Epidermal melanocyte (primary cell): ENCODE measurements at regions not wholly inside any gene's neighbourhood (a gene's known extent, or its start where the extent isn't known, plus 50 kb on each side); places are given as distances from the start of the nearest gene placed in this dataset.
"Not testable (repeated sequence)": the region's sequence is repeated elsewhere in the genome, so short reads cannot be mapped to it uniquely, and the experiment has no call there.

Source experiments
- DNase-seq: peaks from one replicate; pipeline ENCODE4 v3.0.0; 2011; ENCODE audit warnings: low spot score; ENCODE audit not compliant: insufficient read length

DNA sequence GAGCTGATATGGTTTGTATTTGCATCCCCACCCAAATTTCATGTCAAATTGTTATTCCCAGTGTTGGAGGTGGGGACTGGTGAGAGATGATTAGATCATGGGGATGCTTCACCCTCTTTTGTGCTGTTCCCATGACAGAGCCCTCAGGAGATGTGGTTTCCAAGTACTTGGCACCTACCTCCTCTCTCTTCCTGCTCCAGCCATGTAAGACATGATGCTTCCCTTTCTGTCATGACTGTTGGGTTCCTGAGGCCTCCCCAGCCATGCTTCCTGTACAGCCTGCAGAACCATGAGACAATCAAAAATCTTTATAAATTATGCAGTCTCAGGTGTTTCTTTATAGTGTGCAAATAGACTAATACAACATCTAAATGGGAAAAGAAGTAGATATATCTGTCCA is 754.5 kb downstream of the TMEM121 start:
- no peak for DNase-seq

DNA sequence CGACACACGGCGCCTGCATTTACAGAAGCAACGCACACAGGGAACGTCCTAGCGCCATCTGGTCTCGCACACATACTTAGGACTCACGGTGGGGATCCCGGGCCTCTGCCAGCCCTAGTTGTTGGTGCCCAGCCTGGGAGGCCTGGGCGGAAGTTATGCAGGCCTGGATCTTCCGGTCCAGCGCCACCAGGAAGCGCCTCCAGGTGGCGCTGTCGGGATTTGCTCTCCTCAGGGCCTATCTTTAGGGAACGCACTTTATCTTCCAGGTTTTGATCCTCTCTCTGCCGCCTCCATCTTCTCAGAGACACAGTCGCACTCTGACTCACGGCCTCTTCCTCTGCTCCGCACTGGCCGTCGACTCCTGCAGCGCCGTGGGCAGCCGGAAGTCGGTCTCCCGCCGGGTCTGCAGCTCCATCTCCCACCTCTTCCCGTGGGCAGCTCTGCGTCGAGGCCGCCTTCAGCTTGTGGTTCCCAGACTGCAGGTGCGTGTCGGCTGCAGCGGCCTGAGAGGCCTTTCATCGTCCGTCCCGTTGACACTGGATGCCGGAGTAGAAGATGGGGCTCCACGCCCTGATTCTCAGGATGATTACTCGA is 760.4 kb downstream of the TMEM121 start:
- no peak for DNase-seq

DNA sequence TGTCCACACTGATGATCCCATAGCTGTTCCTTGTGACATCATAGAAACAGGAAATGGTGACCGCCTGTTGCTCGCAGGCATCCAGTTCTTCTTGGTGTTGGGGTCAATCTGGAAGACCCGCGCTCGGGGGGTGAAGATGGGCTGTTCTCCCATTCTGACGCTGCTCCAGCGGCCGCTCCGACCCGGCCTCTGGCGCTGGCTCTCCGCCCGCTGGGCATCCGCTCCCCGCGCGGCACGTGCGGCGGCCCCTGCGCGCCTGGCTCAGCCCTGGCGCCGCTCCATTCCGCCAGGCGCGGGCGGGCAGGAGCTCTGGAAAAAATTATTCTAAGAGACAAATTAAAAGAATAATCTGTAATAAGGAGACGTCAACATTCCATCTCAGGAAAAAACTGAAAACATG is 761.1 kb downstream of the TMEM121 start:
- no peak for DNase-seq

DNA sequence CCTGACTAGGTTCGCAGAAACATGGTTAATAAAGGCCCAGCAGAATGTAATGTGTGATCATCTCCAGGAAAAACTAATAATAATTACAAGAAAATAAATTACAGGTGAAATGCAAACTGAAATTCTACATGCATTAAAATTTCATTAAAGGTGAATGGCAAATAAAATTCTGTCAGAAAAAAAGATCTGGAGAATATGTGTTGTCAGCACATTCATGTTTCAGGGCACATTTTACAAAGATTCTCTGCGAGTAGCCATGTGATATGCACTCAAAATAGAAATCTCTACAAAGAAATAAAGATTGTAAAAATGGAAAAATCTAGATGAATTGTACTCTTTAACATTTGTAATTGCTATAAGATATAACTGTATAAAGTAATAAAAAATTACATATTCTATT is 765.2 kb downstream of the TMEM121 start:
- no peak for DNase-seq

- DNase-seq: no peak
Measured at GRCh38 chr14:106294324-106294723, 767.9 kb downstream of the TMEM121 start.

GRCh38 chr14:106300951-106301510 is 774.6 kb downstream of the TMEM121 start:
- DNase-seq: not testable (repeated sequence)

GRCh38 chr14:106301609-106302008 is 775.2 kb downstream of the TMEM121 start:
- DNase-seq: not testable (repeated sequence)

DNA sequence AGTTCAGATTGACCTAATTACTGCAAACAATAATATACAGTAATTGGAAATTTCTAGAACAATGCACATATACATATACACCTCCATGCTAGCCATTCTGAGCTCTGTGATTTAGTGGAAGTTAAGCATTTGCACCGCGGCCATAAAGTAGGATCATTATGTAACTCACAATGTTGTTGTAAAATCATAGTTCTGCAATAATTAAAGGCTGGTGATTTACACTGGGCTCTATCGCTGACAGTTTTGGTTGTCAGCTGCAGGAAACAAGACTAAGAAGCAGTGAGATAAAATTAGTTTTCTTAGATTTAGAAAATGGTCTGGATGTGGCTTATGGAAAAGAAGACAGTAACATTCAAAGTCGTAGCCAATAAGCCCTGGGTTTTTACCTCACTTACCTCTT is 776.3 kb downstream of the TMEM121 start:
- no peak for DNase-seq

- no peak for DNase-seq
Measured at GRCh38 chr14:106304271-106304670, 777.9 kb downstream of the TMEM121 start.

DNA sequence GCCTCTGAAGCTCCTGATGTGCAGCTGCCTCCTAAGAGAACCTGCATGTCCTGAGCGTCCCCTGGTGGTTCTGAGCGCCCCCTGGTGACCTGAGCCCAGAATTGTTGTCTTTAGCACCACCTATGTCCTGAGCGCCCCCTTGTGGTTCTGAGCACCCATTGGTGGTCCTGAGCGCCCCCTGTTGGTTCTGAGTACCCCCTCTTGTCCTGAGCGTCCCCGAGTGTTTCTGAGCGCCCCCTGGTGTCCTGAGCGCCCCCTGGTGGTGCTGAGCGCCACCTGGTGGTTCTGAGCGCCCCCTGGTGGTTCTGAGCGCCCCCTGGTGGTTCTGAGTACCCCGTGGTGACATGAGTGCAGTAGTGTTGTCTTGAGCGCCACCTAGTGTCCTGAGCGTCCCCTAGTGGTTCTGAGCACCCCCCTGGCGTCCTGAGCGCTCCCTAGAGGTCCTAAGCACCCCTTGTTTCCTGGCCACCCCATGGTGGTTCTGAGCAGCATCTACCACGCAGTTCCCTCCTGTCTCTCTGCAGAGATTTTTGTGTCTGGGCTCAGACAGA is 782.5 kb downstream of the TMEM121 start:
- no peak for DNase-seq

DNA sequence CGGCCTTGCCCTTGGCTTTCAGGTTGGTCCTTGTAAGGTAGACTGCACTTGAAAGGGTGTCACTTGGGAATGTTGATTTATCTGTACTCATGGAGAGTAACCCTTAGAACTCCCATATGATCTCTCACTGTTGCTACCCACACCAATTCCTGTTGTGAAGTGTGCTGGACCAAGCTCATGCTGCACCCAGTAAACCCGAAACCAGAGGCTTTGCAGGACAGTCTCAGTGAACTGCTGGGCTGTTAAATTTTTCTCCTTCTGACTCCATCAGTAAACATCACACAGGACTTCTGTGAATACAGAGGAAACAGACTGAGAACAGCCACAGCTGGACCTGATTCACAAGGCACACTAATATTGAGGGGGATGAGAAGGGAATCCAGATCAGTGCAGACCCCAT is 783.0 kb downstream of the TMEM121 start:
- DNase-seq: no peak

DNA sequence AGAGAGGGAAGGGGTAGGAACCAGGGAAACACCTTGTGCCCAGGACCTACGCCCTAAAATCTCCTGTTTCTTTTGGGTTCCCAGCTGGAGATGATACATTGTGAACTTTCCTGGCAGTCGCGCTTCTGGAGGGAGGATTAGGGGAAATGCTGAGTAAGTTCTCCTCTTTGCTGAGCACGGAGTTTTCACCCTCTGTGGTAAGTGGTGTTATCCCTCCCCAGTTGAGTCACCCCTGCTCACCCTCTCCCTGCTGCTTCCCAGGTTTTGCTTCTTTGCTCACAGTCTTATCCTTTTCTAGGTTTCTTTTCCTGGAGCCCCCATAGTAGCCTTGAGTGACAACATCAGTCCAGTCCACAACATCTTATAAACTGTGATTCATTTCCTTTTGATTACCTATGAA is 789.1 kb downstream of the TMEM121 start:
- no peak for DNase-seq

- DNase-seq: no peak
Measured at GRCh38 chr14:106317593-106317992, 791.2 kb downstream of the TMEM121 start.

- DNase-seq: no peak
Measured at GRCh38 chr14:106318700-106319099, 792.3 kb downstream of the TMEM121 start.

DNA sequence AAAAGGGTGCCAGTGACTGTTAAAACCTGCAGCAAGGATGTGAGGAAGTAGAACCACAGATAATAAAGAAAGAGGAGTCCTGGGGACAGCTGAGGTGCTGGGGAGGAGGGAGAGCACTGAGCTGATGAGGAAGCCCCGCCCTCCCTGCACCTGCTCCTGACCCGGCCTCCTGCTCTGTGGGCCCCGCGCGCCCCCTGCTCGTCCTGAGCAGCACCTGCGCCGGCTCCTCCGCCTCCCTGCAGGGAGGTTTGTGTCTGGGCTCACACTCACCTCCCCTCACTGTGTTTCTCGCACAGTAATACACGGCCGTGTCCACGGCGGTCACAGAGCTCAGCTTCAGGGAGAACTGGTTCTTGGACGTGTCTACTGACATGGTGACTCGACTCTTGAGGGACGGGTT is 797.6 kb downstream of the TMEM121 start:
- not testable (repeated sequence) for DNase-seq

- no peak for DNase-seq
Measured at GRCh38 chr14:106327234-106327633, 800.9 kb downstream of the TMEM121 start.

DNA sequence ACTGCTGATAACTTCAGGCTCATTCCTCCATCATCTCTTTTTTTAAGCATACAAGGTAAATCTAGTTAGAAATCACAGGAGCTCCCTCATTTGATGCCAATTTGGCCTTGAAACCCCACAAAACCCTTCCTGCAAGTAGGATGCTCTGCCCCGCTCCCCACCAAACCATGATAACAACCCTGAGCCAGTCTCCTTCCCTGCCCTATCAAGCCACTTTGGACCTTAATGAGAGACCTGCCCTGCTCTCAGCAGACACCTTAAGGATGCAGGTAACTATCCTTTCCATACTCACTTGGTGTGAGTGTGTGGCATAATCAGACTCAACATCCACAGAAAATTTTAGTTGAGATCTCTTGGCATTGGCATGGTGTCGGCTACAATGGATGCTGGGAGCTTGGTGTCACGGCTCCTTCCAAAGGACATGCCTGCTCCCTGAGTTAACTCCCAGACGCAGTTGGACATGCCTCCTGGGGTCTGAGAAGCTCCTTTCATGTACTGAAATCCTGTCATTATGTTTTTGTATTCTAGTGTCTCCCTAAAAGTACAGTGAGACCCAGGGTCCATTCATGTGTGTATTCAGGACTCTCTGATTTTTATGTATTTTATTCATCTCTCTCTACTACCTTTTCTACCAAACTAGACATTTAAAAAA is 801.4 kb downstream of the TMEM121 start:
- DNase-seq: not testable (repeated sequence)

- not testable (repeated sequence) for DNase-seq
Measured at GRCh38 chr14:106329243-106329642, 802.9 kb downstream of the TMEM121 start.

GRCh38 chr14:106329987-106330774 is 803.8 kb downstream of the TMEM121 start:
- not testable (repeated sequence) for DNase-seq

DNA sequence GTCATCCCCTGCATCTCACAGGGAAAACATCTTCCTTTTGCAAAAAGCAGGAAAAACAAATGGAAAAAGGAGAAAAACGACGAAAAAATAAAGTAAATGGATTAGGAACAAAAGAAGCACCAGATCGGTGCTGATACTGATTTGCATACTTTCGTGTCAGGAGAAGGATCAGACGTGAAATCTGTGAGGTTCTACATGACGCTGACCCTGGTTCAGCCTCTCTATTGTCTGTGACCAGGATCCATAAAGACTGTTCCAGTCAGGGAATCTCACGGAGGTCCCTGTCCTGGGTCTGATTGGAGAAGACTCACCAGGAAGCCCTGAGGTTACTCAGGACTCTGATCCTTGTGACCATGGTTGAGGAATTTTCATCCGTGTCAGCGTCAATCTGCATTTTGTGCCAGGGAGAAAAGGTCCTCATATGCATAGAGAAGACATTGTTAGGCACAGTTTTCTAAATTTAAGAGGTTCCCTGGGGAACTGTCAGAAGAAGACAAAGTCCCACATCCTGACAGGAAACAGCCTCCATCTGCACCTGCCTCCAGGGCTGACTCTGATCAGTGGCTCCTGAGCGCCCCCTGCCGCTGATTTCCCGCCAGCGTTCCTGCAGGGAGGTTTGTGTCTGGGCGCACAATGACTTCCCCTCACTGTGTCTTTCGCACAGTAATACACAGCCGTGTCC is 808.2 kb downstream of the TMEM121 start:
- not testable (repeated sequence) for DNase-seq

- DNase-seq: not testable (repeated sequence)
Measured at GRCh38 chr14:106335110-106335429, 808.7 kb downstream of the TMEM121 start.
